Endodermal cell (in vitro differentiated cells): ENCODE measurements at regions not wholly inside any gene's neighbourhood (a gene's known extent, or its start where the extent isn't known, plus 50 kb on each side); places are given as distances from the start of the nearest gene placed in this dataset.
"Not testable (repeated sequence)": the region's sequence is repeated elsewhere in the genome, so short reads cannot be mapped to it uniquely, and the experiment has no call there.

Source experiments
- DNase-seq: peaks from one replicate; pipeline ENCODE4 v3.0.0-alpha.2; 2017
- H3K27ac ChIP-seq: 2 replicates; pipeline ENCODE4 v1.5.1; 2013; ENCODE audit warnings: mild to moderate bottlenecking, low read depth, low read length, moderate library complexity
- H3K27me3 ChIP-seq: 2 replicates; pipeline ENCODE4 v1.6.1; 2013; ENCODE audit warnings: mild to moderate bottlenecking, low read length, moderate library complexity; ENCODE audit not compliant: insufficient read depth, control insufficient read depth, poor library complexity, severe bottlenecking
- H3K36me3 ChIP-seq: 2 replicates; pipeline ENCODE4 v1.7.0; 2013; ENCODE audit warnings: mild to moderate bottlenecking, low read length, moderate library complexity; ENCODE audit not compliant: control insufficient read depth, insufficient read depth
- H3K4me1 ChIP-seq: one replicate; pipeline ENCODE4 v1.7.0; 2013; ENCODE audit warnings: low read length; ENCODE audit not compliant: control insufficient read depth, insufficient read depth
- H3K4me3 ChIP-seq: 2 replicates; pipeline ENCODE4 v1.5.1; 2013; ENCODE audit warnings: mild to moderate bottlenecking, low read length, moderate library complexity
- H3K9ac ChIP-seq: 2 replicates; pipeline ENCODE4 v1.6.1; 2013; ENCODE audit warnings: mild to moderate bottlenecking, low read length, moderate library complexity; ENCODE audit not compliant: poor library complexity, severe bottlenecking; ENCODE audit errors: extremely low read depth
- H3K9me3 ChIP-seq: 2 replicates; pipeline ENCODE4 v1.6.1; 2013; ENCODE audit warnings: mild to moderate bottlenecking, low read length, moderate library complexity; ENCODE audit not compliant: control insufficient read depth
- H3K27ac Mint-ChIP-seq: 2 replicates; pipeline ENCODE4 v1.8.0; 2020; ENCODE audit warnings: mixed read lengths
- H3K27me3 Mint-ChIP-seq: 2 replicates; pipeline ENCODE4 v1.8.0; 2021; ENCODE audit warnings: mild to moderate bottlenecking, mixed read lengths; ENCODE audit not compliant: insufficient read depth
- H3K36me3 Mint-ChIP-seq: 2 replicates; pipeline ENCODE4 v1.8.0; 2020; ENCODE audit warnings: low read depth, mixed read lengths
- H3K4me1 Mint-ChIP-seq: 2 replicates; pipeline ENCODE4 v1.8.0; 2020; ENCODE audit warnings: mixed read lengths
- H3K4me3 Mint-ChIP-seq: 2 replicates; pipeline ENCODE4 v1.8.0; 2020; ENCODE audit warnings: mild to moderate bottlenecking, moderate library complexity, mixed read lengths
- H3K9me3 Mint-ChIP-seq: 2 replicates; pipeline ENCODE4 v1.8.0; 2020; ENCODE audit warnings: mild to moderate bottlenecking, mixed read lengths
- CTCF ChIP-seq: fragments of 200-600 bp; sonication (generic); conservative IDR thresholded peaks from 2 replicates; pipeline ENCODE4 v1.5.0; 2021; ENCODE audit warnings: antibody characterized with exemption, mild to moderate bottlenecking
- WGBS, 2 experiments: methylation state at CpG; one replicate each; pipeline versions ENCODE4 v1.1.5 to v1.1.7; 2013; ENCODE audit warnings: missing lambda C conversion rate in 2 of 2, mixed read lengths in 1 of 2; ENCODE audit not compliant: insufficient coverage in 1 of 2, insufficient read length in 1 of 2; 5-methylcytosine and 5-hydroxymethylcytosine counted together

GRCh38 chr6:68173616-68174015 is 461.5 kb upstream of the ADGRB3 start:
- H3K27me3 Mint-ChIP-seq, result peaks cover 11% of the 10 kb centered on the region
- no peak overlapping the region for H3K27ac Mint-ChIP-seq
- DNase-seq, result no peak
- 88 to 100% methylated on average over 2 of the region's 2 CpGs for WGBS, 2 experiments
- H3K36me3 ChIP-seq, result no peaks in the 10 kb centered on the region
- H3K27me3 ChIP-seq, result no peaks in the 10 kb centered on the region
- no peak for TF ChIP-seq CTCF
- H3K27ac ChIP-seq, result no peak overlapping the region
- peaks cover 6% of the 10 kb centered on the region for H3K9me3 ChIP-seq
- H3K4me3 ChIP-seq, result no peak overlapping the region
- no peaks in the 10 kb centered on the region for H3K4me1 ChIP-seq
- H3K9me3 Mint-ChIP-seq, result peaks cover 20% of the 10 kb centered on the region
- no peak overlapping the region for H3K4me3 Mint-ChIP-seq
- H3K9ac ChIP-seq, result no peak overlapping the region
- peaks cover 8% of the 10 kb centered on the region for H3K36me3 Mint-ChIP-seq
- no peaks in the 10 kb centered on the region for H3K4me1 Mint-ChIP-seq

- Histone ChIP-seq H3K4me1 (no peaks in the 10 kb centered on the region), H3K27ac (no peak overlapping the region), H3K4me3 (no peak overlapping the region), H3K9me3 (peaks cover 4% of the 10 kb centered on the region), H3K36me3 (no peaks in the 10 kb centered on the region), H3K27me3 (no peaks in the 10 kb centered on the region), H3K9ac (no peak overlapping the region)
- no peak for TF ChIP-seq CTCF
- DNase-seq, result no peak
- WGBS, 2 experiments, result 88 to 100% methylated on average over 1 of the region's 1 CpG
- Mint-ChIP-seq H3K27ac (no peak overlapping the region), H3K4me1 (no peaks in the 10 kb centered on the region), H3K9me3 (peaks cover 4% of the 10 kb centered on the region), H3K36me3 (no peaks in the 10 kb centered on the region), H3K27me3 (no peaks in the 10 kb centered on the region), H3K4me3 (no peak overlapping the region)
These were observed 465.2 kb upstream of the ADGRB3 start for GRCh38 chr6:68169922-68170321.

GRCh38 chr6:68167604-68168003 is 467.5 kb upstream of the ADGRB3 start:
- Histone ChIP-seq H3K27ac (no peak overlapping the region), H3K9me3 (peaks cover 4% of the 10 kb centered on the region), H3K4me1 (no peaks in the 10 kb centered on the region), H3K4me3 (no peak overlapping the region), H3K36me3 (no peaks in the 10 kb centered on the region), H3K27me3 (no peaks in the 10 kb centered on the region), H3K9ac (no peak overlapping the region)
- Mint-ChIP-seq H3K36me3 (no peaks in the 10 kb centered on the region), H3K9me3 (peaks cover 8% of the 10 kb centered on the region), H3K27me3 (no peaks in the 10 kb centered on the region), H3K27ac (no peak overlapping the region), H3K4me1 (no peaks in the 10 kb centered on the region), H3K4me3 (no peak overlapping the region)
- no CpG with 5 or more reads among the region's 2 CpGs for WGBS, 2 experiments
- DNase-seq, result no peak
- no peak for TF ChIP-seq CTCF

GRCh38 chr6:68160812-68161211 is 474.3 kb upstream of the ADGRB3 start:
- not testable (repeated sequence) for H3K27ac ChIP-seq, H3K4me1 Mint-ChIP-seq, H3K4me3 Mint-ChIP-seq, H3K4me1 ChIP-seq, H3K27ac Mint-ChIP-seq, H3K36me3 ChIP-seq, DNase-seq, H3K27me3 Mint-ChIP-seq, H3K27me3 ChIP-seq, H3K9ac ChIP-seq, H3K36me3 Mint-ChIP-seq
- WGBS, 2 experiments, result 91 to 100% methylated on average over 1 to 3 of the region's 3 CpGs
- H3K9me3 Mint-ChIP-seq, result peaks cover 30% of the 10 kb centered on the region
- Histone ChIP-seq H3K4me3 (peak overlapping the region; percentile 5), H3K9me3 (peaks cover 16% of the 10 kb centered on the region)
